ENCODE measurements at regions not wholly inside any gene's neighbourhood (a gene's known extent, or its start where the extent isn't known, plus 50 kb on each side); places are given as distances from the start of the nearest gene placed in this dataset.

DNA sequence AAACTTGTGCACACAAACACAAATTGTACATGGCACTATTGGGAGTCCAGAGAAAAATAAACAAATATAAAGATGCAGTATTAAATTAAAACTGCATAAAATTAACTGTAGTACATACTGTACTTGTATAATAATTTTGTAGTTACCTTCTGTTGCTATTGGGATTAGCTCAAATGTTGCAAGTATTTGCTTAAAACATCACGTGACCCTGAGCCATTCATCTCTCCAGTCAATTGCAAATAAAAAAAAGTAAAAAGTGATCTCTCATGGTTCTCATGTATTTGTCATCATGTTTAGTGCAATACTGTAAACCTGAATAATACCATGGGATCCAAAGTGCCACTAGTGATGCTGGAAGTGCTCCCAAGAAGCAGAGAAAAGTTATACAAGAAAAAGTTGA lies 88.1 kb upstream of the NAV3 start:
- Mint-ChIP-seq H3K4me3 (no peak overlapping the region), H3K27me3 (ENCODE audit: low read depth) (no peaks in the 10 kb centered on the region), H3K4me1 (ENCODE audit: low read depth) (no peaks in the 10 kb centered on the region), H3K27ac (no peak overlapping the region), H3K36me3 (ENCODE audit: insufficient read depth in 2 of 2) (no peaks in the 10 kb centered on the region), H3K9me3 (peaks cover 1 to 5% of the 10 kb centered on the region in 2 donors)
- DNase-seq (no peak), ATAC-seq (replicated peaks in 1 of 2) (no peak)

DNA sequence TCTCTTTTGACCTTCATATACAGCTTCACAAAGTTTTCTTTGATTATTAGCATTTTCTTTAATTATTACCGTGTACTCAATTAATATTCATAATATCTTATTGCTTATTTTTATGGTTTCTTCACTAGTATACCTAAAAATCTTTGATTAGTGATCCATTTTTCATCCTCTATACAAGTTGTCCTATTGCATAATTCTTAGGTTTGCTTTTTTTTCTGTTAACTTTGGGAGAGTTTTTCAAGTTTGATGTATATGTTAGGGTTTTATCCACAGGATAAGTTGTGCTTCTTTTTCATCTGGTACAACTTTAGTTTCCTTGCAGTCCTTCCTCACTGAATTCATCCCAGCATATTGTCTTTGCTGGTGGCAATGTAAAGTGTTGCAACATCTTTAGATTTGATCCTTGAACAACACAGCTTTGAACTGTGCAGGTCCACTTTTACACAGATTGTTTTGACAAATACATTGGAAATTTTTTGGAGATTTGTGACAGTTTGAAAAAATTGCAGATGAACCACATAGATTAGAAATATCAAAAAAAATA lies 88.6 kb upstream of the NAV3 start:
- no peak overlapping the region for H3K4me3 Mint-ChIP-seq
- no peaks in the 10 kb centered on the region for H3K4me1 Mint-ChIP-seq (ENCODE audit: low read depth)
- H3K27ac Mint-ChIP-seq = no peak overlapping the region
- ATAC-seq (replicated peaks in 1 of 2) (no peak), DNase-seq (no peak)
- no peaks in the 10 kb centered on the region for H3K36me3 Mint-ChIP-seq (ENCODE audit: insufficient read depth in 2 of 2)
- no peaks in the 10 kb centered on the region for H3K27me3 Mint-ChIP-seq (ENCODE audit: low read depth)
- H3K9me3 Mint-ChIP-seq = peaks cover 2 to 5% of the 10 kb centered on the region in 2 donors

- no peak for ATAC-seq (replicated peaks in 1 of 2)
- no peaks in the 10 kb centered on the region for H3K4me1 Mint-ChIP-seq (ENCODE audit: low read depth)
- no peaks in the 10 kb centered on the region for H3K36me3 Mint-ChIP-seq (ENCODE audit: insufficient read depth in 2 of 2)
Observed at GRCh38 chr12:77736219-77736965, 94.3 kb upstream of the NAV3 start.

DNA sequence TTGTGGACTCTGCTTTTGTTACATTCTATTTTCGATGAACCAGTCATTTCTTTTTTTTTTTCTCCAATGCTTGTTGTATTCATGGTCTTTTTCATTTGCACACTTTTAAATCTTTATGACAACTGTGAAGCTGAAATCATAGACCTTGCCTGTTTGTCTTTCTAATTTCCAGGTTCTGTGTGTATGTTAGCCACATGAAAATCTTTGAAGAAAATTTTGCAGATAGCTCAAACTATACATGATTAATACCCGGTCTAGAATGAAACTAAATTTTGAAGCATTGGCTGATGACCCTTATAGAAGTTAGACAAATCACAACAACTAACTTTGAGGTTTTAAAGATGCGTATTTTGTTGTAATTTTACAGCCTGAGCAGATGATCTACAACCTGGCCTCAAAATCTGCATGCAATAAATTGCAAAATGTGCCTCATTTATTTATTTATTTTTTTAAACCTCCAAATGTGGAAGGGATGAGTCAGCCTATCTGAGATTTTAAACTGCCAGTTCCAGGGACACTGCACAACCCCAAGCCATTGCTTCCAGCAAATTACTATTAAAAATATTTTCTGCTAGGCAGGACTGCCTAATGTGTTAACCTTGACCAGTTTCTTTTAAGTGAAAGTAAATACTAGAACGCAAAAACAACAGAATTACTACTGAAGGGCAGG lies 96.3 kb upstream of the NAV3 start:
- no peaks in the 10 kb centered on the region for H3K4me1 Mint-ChIP-seq (ENCODE audit: low read depth)
- H3K27ac Mint-ChIP-seq = no peak overlapping the region
- ATAC-seq (replicated peaks in 1 of 2) (no peak), DNase-seq (no peak)
- peaks cover 0 to 12% of the 10 kb centered on the region in 2 donors for H3K9me3 Mint-ChIP-seq
- H3K27me3 Mint-ChIP-seq (ENCODE audit: low read depth) = no peaks in the 10 kb centered on the region
- H3K36me3 Mint-ChIP-seq (ENCODE audit: insufficient read depth in 2 of 2) = no peaks in the 10 kb centered on the region
- no peak overlapping the region for H3K4me3 Mint-ChIP-seq

More at GRCh38 chr12:77736219-77736965, 94.3 kb upstream of the NAV3 start:
- Mint-ChIP-seq H3K9me3 (peaks cover 2 to 13% of the 10 kb centered on the region in 2 donors), H3K27ac (no peak overlapping the region), H3K27me3 (ENCODE audit: low read depth) (no peaks in the 10 kb centered on the region), H3K4me3 (no peak overlapping the region)
- no peak for DNase-seq

- no peak for ATAC-seq (replicated peaks in 1 of 2)
- no peak for DNase-seq
- H3K4me1 Mint-ChIP-seq (ENCODE audit: low read depth) = no peaks in the 10 kb centered on the region
- H3K9me3 Mint-ChIP-seq = peaks cover 2 to 5% of the 10 kb centered on the region in 2 donors
- no peaks in the 10 kb centered on the region for H3K36me3 Mint-ChIP-seq (ENCODE audit: insufficient read depth in 2 of 2)
- H3K4me3 Mint-ChIP-seq = no peak overlapping the region
- H3K27ac Mint-ChIP-seq = no peak overlapping the region
- no peaks in the 10 kb centered on the region for H3K27me3 Mint-ChIP-seq (ENCODE audit: low read depth)
Observed at GRCh38 chr12:77728018-77728417, 102.7 kb upstream of the NAV3 start.

- no peak for ATAC-seq (replicated peaks in 1 of 2)
- H3K4me3 Mint-ChIP-seq = no peak overlapping the region
- H3K27ac Mint-ChIP-seq = no peak overlapping the region
- no peaks in the 10 kb centered on the region for H3K27me3 Mint-ChIP-seq (ENCODE audit: low read depth)
- no peak for DNase-seq
- no peaks in the 10 kb centered on the region for H3K4me1 Mint-ChIP-seq (ENCODE audit: low read depth)
- H3K9me3 Mint-ChIP-seq = peaks cover 2 to 5% of the 10 kb centered on the region in 2 donors
- H3K36me3 Mint-ChIP-seq (ENCODE audit: insufficient read depth in 2 of 2) = no peaks in the 10 kb centered on the region
Observed at GRCh38 chr12:77727442-77728001, 103.2 kb upstream of the NAV3 start.

GRCh38 chr12:77725611-77726010 lies 105.1 kb upstream of the NAV3 start:
- DNase-seq (no peak), ATAC-seq (replicated peaks in 1 of 2) (no peak)
- Mint-ChIP-seq H3K4me3 (no peak overlapping the region), H3K27ac (no peak overlapping the region), H3K4me1 (ENCODE audit: low read depth) (no peaks in the 10 kb centered on the region), H3K9me3 (peaks cover 2 to 6% of the 10 kb centered on the region in 2 donors), H3K27me3 (ENCODE audit: low read depth) (no peaks in the 10 kb centered on the region), H3K36me3 (ENCODE audit: insufficient read depth in 2 of 2) (no peaks in the 10 kb centered on the region)

GRCh38 chr12:77724367-77724957 lies 106.2 kb upstream of the NAV3 start:
- DNase-seq = no peak
- no peak overlapping the region for H3K4me3 Mint-ChIP-seq
- peaks cover 3 to 6% of the 10 kb centered on the region in 2 donors for H3K9me3 Mint-ChIP-seq
- H3K4me1 Mint-ChIP-seq (ENCODE audit: low read depth) = no peaks in the 10 kb centered on the region
- H3K27ac Mint-ChIP-seq = no peak overlapping the region
- no peaks in the 10 kb centered on the region for H3K36me3 Mint-ChIP-seq (ENCODE audit: insufficient read depth in 2 of 2)
- no peaks in the 10 kb centered on the region for H3K27me3 Mint-ChIP-seq (ENCODE audit: low read depth)
- ATAC-seq (replicated peaks in 1 of 2) = no peak

DNA sequence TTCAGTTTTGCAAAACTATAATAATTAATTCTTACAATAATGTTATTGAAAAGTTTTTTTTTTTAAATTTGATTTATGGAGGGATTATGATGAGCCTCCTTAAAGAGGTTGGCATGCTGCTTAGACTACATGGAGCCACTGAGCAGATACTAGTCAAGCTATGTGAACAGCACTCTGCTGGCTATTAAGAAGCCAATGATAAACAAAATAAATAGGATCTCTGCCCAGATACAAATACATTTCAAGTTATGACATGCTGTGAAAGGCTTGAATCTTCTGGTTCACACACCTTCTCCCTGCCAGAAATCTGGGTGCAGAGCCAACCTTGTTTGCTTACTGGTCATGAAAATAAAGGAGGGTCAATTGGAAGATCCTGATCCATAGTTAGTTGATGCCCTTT lies 107.4 kb upstream of the NAV3 start:
- H3K27me3 Mint-ChIP-seq (ENCODE audit: low read depth) = no peaks in the 10 kb centered on the region
- no peaks in the 10 kb centered on the region for H3K36me3 Mint-ChIP-seq (ENCODE audit: insufficient read depth in 2 of 2)
- DNase-seq = no peak
- H3K4me1 Mint-ChIP-seq (ENCODE audit: low read depth) = no peaks in the 10 kb centered on the region
- H3K27ac Mint-ChIP-seq = no peak overlapping the region
- no peak overlapping the region for H3K4me3 Mint-ChIP-seq
- no peak for ATAC-seq (replicated peaks in 1 of 2)
- peaks cover 3 to 6% of the 10 kb centered on the region in 2 donors for H3K9me3 Mint-ChIP-seq

- H3K9me3 Mint-ChIP-seq = peaks cover 5 to 13% of the 10 kb centered on the region in 2 donors
- no peak overlapping the region for H3K27ac Mint-ChIP-seq
- H3K36me3 Mint-ChIP-seq (ENCODE audit: insufficient read depth in 2 of 2) = no peaks in the 10 kb centered on the region
- no peaks in the 10 kb centered on the region for H3K4me1 Mint-ChIP-seq (ENCODE audit: low read depth)
- no peaks in the 10 kb centered on the region for H3K27me3 Mint-ChIP-seq (ENCODE audit: low read depth)
- no peak overlapping the region for H3K4me3 Mint-ChIP-seq
- DNase-seq (no peak), ATAC-seq (replicated peaks in 1 of 2) (no peak)
Observed at GRCh38 chr12:77722536-77722935, 108.2 kb upstream of the NAV3 start.

- ATAC-seq (replicated peaks in 1 of 2) = no peak
- no peaks in the 10 kb centered on the region for H3K4me1 Mint-ChIP-seq (ENCODE audit: low read depth)
- no peak overlapping the region for H3K27ac Mint-ChIP-seq
- no peak for DNase-seq
- peaks cover 4 to 8% of the 10 kb centered on the region in 2 donors for H3K9me3 Mint-ChIP-seq
- H3K36me3 Mint-ChIP-seq (ENCODE audit: insufficient read depth in 2 of 2) = no peaks in the 10 kb centered on the region
- no peak overlapping the region for H3K4me3 Mint-ChIP-seq
- no peaks in the 10 kb centered on the region for H3K27me3 Mint-ChIP-seq (ENCODE audit: low read depth)
Observed at GRCh38 chr12:77720258-77720657, 110.4 kb upstream of the NAV3 start.

DNA sequence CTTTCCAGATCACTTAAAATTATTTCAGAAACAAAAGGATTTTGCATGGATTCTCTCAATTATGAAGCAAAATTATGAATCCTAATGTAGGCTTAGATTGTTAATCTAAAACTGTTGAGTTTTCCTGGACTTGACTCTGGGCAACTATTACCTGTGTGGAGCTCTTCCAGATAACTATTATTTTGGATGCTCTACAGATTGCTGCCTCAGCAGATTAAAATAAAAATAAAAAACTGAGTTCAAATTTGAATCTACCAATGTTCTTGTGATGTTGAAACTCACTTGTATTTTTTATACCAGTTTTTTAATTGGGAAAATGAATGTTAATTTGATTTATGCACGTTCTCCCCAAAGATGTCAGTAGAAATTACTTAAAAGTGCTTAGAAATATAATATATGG lies 120.5 kb upstream of the NAV3 start:
- Mint-ChIP-seq H3K27ac (no peak overlapping the region), H3K9me3 (peaks cover 2 to 3% of the 10 kb centered on the region in 2 donors)
- no peak for ATAC-seq (replicated peaks in 1 of 2)

GRCh38 chr12:77697126-77697525 lies 133.6 kb upstream of the NAV3 start:
- no peaks in the 10 kb centered on the region for H3K27me3 Mint-ChIP-seq (ENCODE audit: low read depth)
- no peak overlapping the region for H3K4me3 Mint-ChIP-seq
- H3K9me3 Mint-ChIP-seq = peaks cover 4 to 8% of the 10 kb centered on the region in 2 donors
- no peaks in the 10 kb centered on the region for H3K36me3 Mint-ChIP-seq (ENCODE audit: insufficient read depth in 2 of 2)
- ATAC-seq (replicated peaks in 1 of 2) (no peak), DNase-seq (no peak)
- H3K27ac Mint-ChIP-seq = no peak overlapping the region
- H3K4me1 Mint-ChIP-seq (ENCODE audit: low read depth) = no peaks in the 10 kb centered on the region

More for the DNA sequence above, 120.5 kb upstream of the NAV3 start:
- Mint-ChIP-seq H3K27me3 (ENCODE audit: low read depth) (no peaks in the 10 kb centered on the region), H3K36me3 (ENCODE audit: insufficient read depth in 2 of 2) (no peaks in the 10 kb centered on the region), H3K4me3 (no peak overlapping the region), H3K4me1 (ENCODE audit: low read depth) (no peaks in the 10 kb centered on the region)
- DNase-seq = no peak
